Ishikawa (cell line): ENCODE measurements at regions not wholly inside any gene's neighbourhood (a gene's known extent, or its start where the extent isn't known, plus 50 kb on each side); places are given as distances from the start of the nearest gene placed in this dataset.

Source experiments
- CEBPB ChIP-seq: IDR thresholded peaks from 2 replicates; pipeline ENCODE4 v1.6.1; 2012
- CREB1 ChIP-seq: IDR thresholded peaks from 2 replicates; pipeline ENCODE4 v1.6.1; 2012; ENCODE audit warnings: low read depth
- EGR1 ChIP-seq: IDR thresholded peaks from 2 replicates; pipeline ENCODE4 v1.6.1; 2012
- EP300 ChIP-seq: IDR thresholded peaks from 2 replicates; pipeline ENCODE4 v1.6.1; 2012; ENCODE audit warnings: borderline replicate concordance
- FOXM1 ChIP-seq: IDR thresholded peaks from 2 replicates; pipeline ENCODE4 v1.6.1; 2012; ENCODE audit warnings: low read depth, borderline replicate concordance
- NFIC ChIP-seq: IDR thresholded peaks from 2 replicates; pipeline ENCODE4 v1.6.1; 2012
- RAD21 ChIP-seq: IDR thresholded peaks from 2 replicates; pipeline ENCODE4 v1.6.1; 2012; ENCODE audit warnings: low read depth
- TAF1 ChIP-seq: IDR thresholded peaks from 2 replicates; pipeline ENCODE4 v1.6.1; 2012; ENCODE audit warnings: low read depth, mild to moderate bottlenecking
- TCF12 ChIP-seq: IDR thresholded peaks from 2 replicates; pipeline ENCODE4 v1.6.1; 2012; ENCODE audit warnings: low read depth
- TEAD4 ChIP-seq: IDR thresholded peaks from 2 replicates; pipeline ENCODE4 v1.6.1; 2012
- YY1 ChIP-seq: IDR thresholded peaks from 2 replicates; pipeline ENCODE4 v1.6.1; 2012; ENCODE audit warnings: low read depth
- ZBTB7A ChIP-seq: IDR thresholded peaks from 2 replicates; pipeline ENCODE4 v1.6.1; 2012; ENCODE audit warnings: low read depth
- TF ChIP-seq, protein P1 (sequence below): IDR thresholded peaks from 2 replicates; pipeline ENCODE4 v1.6.1; 2012
- TF ChIP-seq, protein P2 (sequence below): IDR thresholded peaks from 2 replicates; pipeline ENCODE4 v1.6.1; 2012
- TF ChIP-seq, protein P3 (sequence below): IDR thresholded peaks from 2 replicates; pipeline ENCODE4 v1.6.1; 2012; ENCODE audit warnings: low read depth, mild to moderate bottlenecking

DNA sequence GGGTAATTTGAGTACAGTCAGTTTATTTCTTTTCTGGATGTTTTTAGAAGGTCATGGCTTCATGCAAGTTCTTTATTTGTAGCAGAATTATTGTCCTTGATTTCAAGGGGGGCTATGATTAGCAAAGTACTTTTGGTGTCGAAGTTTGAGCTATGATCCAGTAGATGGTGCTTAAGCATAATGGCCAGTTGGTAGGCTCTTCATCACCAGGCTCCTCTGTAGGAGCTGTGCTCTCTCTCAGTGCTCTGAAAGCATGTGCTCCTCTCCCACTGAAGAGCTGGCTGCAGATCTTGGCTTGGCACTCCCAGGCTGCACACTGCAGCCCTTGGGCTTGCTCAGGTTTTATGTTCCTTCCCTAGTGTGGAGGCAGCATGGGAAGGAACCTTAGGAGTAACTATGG lies 852.7 kb downstream of the LUZP2 start:
- TF ChIP-seq TCF12 (no peak), ZBTB7A (no peak), CREB1 (no peak), EP300 (no peak), RAD21 (no peak), YY1 (no peak), CEBPB (no peak), NFIC (no peak), EGR1 (no peak), TAF1 (no peak), TEAD4 (no peak), FOXM1 (no peak)
- TF ChIP-seq, protein P1, sequence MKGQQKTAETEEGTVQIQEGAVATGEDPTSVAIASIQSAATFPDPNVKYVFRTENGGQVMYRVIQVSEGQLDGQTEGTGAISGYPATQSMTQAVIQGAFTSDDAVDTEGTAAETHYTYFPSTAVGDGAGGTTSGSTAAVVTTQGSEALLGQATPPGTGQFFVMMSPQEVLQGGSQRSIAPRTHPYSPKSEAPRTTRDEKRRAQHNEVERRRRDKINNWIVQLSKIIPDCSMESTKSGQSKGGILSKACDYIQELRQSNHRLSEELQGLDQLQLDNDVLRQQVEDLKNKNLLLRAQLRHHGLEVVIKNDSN = no peak
- TF ChIP-seq, protein P2, sequence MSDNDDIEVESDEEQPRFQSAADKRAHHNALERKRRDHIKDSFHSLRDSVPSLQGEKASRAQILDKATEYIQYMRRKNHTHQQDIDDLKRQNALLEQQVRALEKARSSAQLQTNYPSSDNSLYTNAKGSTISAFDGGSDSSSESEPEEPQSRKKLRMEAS = no peak
- TF ChIP-seq, protein P3, sequence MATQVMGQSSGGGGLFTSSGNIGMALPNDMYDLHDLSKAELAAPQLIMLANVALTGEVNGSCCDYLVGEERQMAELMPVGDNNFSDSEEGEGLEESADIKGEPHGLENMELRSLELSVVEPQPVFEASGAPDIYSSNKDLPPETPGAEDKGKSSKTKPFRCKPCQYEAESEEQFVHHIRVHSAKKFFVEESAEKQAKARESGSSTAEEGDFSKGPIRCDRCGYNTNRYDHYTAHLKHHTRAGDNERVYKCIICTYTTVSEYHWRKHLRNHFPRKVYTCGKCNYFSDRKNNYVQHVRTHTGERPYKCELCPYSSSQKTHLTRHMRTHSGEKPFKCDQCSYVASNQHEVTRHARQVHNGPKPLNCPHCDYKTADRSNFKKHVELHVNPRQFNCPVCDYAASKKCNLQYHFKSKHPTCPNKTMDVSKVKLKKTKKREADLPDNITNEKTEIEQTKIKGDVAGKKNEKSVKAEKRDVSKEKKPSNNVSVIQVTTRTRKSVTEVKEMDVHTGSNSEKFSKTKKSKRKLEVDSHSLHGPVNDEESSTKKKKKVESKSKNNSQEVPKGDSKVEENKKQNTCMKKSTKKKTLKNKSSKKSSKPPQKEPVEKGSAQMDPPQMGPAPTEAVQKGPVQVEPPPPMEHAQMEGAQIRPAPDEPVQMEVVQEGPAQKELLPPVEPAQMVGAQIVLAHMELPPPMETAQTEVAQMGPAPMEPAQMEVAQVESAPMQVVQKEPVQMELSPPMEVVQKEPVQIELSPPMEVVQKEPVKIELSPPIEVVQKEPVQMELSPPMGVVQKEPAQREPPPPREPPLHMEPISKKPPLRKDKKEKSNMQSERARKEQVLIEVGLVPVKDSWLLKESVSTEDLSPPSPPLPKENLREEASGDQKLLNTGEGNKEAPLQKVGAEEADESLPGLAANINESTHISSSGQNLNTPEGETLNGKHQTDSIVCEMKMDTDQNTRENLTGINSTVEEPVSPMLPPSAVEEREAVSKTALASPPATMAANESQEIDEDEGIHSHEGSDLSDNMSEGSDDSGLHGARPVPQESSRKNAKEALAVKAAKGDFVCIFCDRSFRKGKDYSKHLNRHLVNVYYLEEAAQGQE = no peak

DNA sequence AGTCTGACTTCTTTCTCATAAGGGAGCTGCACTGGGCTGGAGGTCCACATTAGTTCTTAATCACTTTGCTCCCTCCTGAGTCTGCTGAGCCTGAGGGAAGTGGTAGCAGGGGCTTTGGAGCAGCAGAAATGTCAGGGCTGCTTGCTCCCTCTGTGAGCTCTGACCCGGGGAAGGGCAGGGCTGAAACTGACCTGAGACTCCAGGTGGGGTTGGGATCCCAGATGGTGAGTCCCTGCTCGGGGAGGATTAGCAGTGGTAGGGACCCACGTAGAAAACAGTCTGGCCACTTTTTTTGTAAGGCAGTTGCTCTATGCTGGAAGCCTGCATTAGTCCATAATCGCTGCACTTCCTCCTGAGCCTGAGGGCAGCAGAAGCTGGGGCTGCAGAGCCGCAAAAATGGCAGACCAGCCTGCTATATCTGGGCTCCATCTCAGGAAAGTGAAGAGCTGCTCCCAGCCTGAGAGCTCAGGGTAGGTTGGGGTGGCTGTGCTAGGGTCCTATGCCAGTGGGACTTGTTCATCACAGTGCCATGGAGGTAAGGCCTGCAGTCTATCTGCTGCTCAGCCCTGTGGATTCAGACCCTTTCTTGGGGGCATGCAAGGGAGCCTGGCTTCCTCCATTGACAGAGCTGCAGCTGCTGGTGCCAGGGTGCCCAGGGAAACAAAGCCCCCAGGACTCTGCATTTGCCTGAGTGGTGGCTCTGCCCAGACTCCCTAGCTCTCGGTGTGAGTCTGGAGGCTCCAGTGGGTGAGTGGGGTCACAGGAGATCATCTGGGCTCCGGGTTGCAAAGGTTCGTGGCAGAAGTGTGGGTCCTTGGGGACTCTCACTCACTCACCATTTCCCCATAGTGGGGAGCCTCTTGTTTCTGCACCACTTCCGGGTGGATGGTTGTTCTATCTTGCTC lies 854.3 kb downstream of the LUZP2 start:
- TF ChIP-seq YY1 (no peak), ZBTB7A (no peak), NFIC (no peak), CEBPB (no peak), EP300 (no peak), RAD21 (no peak), FOXM1 (no peak), CREB1 (no peak), TAF1 (no peak)
- TF ChIP-seq, protein P1 = no peak
- TF ChIP-seq, protein P2 = no peak

DNA sequence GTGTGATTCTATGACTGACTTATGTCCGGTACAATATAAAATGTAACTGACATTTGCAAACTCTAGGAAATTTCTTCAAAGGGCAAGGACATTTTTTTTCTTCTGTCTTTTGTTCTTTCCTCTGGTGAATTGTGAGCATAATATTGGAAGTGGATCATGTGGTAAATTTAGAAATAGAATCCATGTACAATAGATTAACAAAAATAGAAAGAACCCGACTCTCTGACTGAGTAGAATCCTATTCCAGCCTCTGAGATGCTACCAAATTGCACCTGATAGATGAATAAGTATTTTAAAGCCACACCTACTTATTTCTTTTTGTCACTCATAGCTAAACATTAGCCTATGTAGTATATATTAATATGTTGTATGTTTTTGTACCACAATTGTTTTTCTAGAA lies 860.3 kb downstream of the LUZP2 start:
- TF ChIP-seq CREB1 (no peak), CEBPB (no peak), ZBTB7A (no peak), TCF12 (no peak), YY1 (no peak), FOXM1 (no peak), RAD21 (no peak), TEAD4 (no peak), NFIC (no peak), EP300 (no peak), TAF1 (no peak), EGR1 (no peak)
- TF ChIP-seq, protein P2 = no peak
- TF ChIP-seq, protein P1 = no peak
- TF ChIP-seq, protein P3 = no peak

DNA sequence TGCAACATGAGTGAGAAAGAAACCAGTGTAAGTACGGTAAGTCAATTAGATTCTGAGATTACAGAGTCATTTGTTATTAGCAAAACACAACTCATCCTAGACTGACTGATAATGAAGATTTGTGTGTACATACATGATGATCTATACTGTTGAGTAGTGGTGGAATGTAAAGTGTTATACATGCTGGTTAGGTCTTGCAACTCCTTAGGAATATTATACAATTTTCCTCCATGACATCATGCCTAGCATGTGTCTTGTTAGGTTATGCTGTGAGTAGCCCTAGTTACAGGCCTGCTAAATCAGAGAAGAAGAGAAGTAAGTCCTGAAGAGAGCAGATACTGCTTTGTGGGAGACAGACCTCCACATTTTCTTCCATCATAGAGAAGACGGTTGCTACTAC lies 880.6 kb downstream of the LUZP2 start:
- TF ChIP-seq NFIC = no peak
- TF ChIP-seq, protein P2 = no peak
- TF ChIP-seq, protein P3 = no peak
- TF ChIP-seq EP300 = no peak
- no peak for TF ChIP-seq YY1
- no peak for TF ChIP-seq TEAD4
- TF ChIP-seq CREB1 = no peak
- no peak for TF ChIP-seq ZBTB7A
- no peak for TF ChIP-seq FOXM1
- TF ChIP-seq, protein P1 = no peak
- no peak for TF ChIP-seq TAF1
